Mucosa of descending colon (tissue), 3 donors: ENCODE measurements at regions not wholly inside any gene's neighbourhood (a gene's known extent, or its start where the extent isn't known, plus 50 kb on each side); places are given as distances from the start of the nearest gene placed in this dataset.

ENCODE experiments used
- ATAC-seq: fragments of 200-7000 bp; cut with Tn5 transposase; one replicate; pipeline ENCODE4 v1.9.1; 2020; ENCODE audit warnings: mild to moderate bottlenecking, moderate library complexity
- DNase-seq, 3 donors: peaks; one replicate each; pipeline ENCODE4 v3.0.0-alpha.2; 2020
- H3K36me3 ChIP-seq: fragments of 200-600 bp; one replicate; pipeline ENCODE4 v1.8.0; 2021; ENCODE audit warnings: low read depth, mild to moderate bottlenecking
- H3K4me1 ChIP-seq: fragments of 200-600 bp; one replicate; pipeline ENCODE4 v1.8.0; 2021; ENCODE audit warnings: low read depth, mild to moderate bottlenecking
- H3K4me3 ChIP-seq: fragments of 200-600 bp; one replicate; pipeline ENCODE4 v1.8.0; 2021; ENCODE audit warnings: mild to moderate bottlenecking
- H3K9me3 ChIP-seq: fragments of 200-600 bp; one replicate; pipeline ENCODE4 v1.8.0; 2021; ENCODE audit warnings: mild to moderate bottlenecking
- intact Hi-C, 2 donors: fragments of 100-400 bp; cut with DNase I in 1 of 2; cut with micrococcal nuclease in 1 of 2; formaldehyde crosslinking; loops; one replicate each; pipeline versions ENCODE4 v1.11.0 to v1.11.1; 2022; cut with DNase I, micrococcal nuclease
- TF ChIP-seq, protein P1 (sequence below): fragments of 200-600 bp; IDR thresholded peaks from one replicate; pipeline ENCODE4 v1.8.0; 2022; ENCODE audit warnings: antibody characterized with exemption, mild to moderate bottlenecking
- donor health status: DM: no; HTN: no; CAD: no; lungs with moderate emphysema.
- donor health status: DM: no; HTN: no; CAD: no.
- donor health status: DM: no; HTN: yes; CAD: no.

DNA sequence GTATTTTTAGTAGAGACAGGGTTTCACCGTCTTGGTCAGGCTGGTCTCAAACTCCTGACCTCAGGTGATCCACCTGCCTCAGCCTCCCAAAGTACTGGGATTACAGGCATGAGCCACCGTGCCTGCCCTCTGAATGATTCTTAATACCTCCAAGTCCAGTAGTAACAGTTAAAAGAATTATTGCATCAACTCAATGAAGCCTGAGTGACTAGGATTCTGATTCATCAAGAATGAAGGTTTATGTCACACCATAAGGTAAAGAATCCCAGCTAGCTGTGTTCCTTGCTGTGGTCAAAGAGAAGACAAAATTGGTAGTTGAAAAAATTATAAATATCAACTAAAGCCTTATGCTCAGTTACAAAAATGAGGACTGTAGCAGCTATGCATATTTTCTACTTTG is 81.2 kb upstream of the ABCC4 start:
- ATAC-seq = no peak
- H3K4me1 ChIP-seq = peaks cover 6% of the 10 kb centered on the region
- intact Hi-C loops = loop anchor here (5.0 to 10.0 kb wide), 3 partner anchors 85 to 190 kb away; no protein-coding TSS in a partner anchor
- DNase-seq = no peak
- no peak overlapping the region for H3K4me3 ChIP-seq
- TF ChIP-seq, protein P1, sequence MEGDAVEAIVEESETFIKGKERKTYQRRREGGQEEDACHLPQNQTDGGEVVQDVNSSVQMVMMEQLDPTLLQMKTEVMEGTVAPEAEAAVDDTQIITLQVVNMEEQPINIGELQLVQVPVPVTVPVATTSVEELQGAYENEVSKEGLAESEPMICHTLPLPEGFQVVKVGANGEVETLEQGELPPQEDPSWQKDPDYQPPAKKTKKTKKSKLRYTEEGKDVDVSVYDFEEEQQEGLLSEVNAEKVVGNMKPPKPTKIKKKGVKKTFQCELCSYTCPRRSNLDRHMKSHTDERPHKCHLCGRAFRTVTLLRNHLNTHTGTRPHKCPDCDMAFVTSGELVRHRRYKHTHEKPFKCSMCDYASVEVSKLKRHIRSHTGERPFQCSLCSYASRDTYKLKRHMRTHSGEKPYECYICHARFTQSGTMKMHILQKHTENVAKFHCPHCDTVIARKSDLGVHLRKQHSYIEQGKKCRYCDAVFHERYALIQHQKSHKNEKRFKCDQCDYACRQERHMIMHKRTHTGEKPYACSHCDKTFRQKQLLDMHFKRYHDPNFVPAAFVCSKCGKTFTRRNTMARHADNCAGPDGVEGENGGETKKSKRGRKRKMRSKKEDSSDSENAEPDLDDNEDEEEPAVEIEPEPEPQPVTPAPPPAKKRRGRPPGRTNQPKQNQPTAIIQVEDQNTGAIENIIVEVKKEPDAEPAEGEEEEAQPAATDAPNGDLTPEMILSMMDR = no peak
- H3K36me3 ChIP-seq = no peaks in the 10 kb centered on the region
- H3K9me3 ChIP-seq = no peaks in the 10 kb centered on the region

DNA sequence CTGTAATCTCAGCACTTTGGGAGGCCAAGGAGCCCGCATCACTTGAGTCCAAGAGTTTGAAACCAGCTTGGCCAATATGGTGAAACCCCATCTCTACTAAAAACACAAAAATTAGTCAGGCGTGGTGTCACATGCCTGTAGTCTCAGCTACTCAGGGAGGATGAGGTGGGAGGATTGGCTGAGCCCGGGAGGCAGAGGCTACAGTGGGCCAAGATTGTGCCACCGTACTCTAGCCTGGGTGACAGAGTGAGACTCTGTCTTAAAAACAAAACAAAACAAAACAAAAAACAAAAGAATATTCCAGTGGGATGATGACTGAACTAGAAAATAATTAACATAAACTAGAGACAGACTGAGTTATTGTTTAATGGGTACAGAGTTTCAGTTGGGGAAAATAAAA is 81.7 kb upstream of the ABCC4 start:
- TF ChIP-seq, protein P1 = no peak
- no peaks in the 10 kb centered on the region for H3K9me3 ChIP-seq
- no peaks in the 10 kb centered on the region for H3K36me3 ChIP-seq
- ATAC-seq = no peak
- no peak overlapping the region for H3K4me3 ChIP-seq
- intact Hi-C loops = loop anchor here (5.0 to 10.0 kb wide), 3 partner anchors 86 to 191 kb away; no protein-coding TSS in a partner anchor
- no peak for DNase-seq
- H3K4me1 ChIP-seq = peaks cover 6% of the 10 kb centered on the region

DNA sequence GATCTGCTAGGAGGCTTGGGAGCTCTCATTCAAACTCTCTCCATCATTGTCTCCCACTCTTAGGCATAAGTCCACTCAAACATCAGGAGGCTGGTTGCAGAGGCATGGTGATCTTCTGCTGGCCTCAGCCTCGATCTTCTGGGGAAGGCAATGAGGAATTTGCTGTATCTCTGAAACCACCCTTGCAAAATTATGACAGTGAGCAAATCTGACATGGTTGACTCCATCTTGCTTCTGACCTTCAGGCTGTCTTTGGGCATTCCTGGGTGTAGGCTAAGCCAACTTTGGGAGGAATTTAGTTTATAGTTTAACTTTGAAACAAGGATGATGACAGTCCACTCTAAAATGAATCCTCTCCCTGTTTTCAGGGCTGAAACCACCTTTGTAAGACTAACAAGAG is 84.1 kb upstream of the ABCC4 start:
- no peaks in the 10 kb centered on the region for H3K36me3 ChIP-seq
- no peak for DNase-seq
- TF ChIP-seq, protein P1 = no peak
- no peak for ATAC-seq
- H3K4me1 ChIP-seq = peaks cover 5% of the 10 kb centered on the region
- intact Hi-C loops = loop anchor here in 1 of 2 donors (10.0 kb wide), 1 partner anchor 91 kb away; no protein-coding TSS in a partner anchor
- H3K9me3 ChIP-seq = no peaks in the 10 kb centered on the region
- no peak overlapping the region for H3K4me3 ChIP-seq

DNA sequence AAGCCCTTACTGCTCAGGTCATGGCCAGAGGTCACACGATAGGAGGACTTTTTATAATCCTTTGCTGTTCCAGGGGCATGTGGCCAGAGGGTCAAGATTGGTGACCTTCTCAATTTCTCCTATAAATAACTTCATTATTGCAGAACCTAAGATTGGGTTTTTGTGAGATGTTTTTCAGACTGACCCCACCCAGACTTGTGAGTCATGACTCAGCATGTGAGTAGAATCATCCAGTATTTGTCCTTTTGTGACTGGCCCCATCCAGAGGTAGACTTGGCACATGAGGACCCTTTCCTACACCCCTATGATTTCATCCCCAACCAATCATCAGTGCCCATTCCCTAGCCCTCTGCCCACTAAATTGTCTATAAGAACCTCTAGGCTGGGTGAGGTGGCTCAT is 84.5 kb upstream of the ABCC4 start:
- no peaks in the 10 kb centered on the region for H3K9me3 ChIP-seq
- H3K4me1 ChIP-seq = peaks cover 2% of the 10 kb centered on the region
- DNase-seq (no peak), ATAC-seq (no peak)
- H3K4me3 ChIP-seq = no peak overlapping the region
- TF ChIP-seq, protein P1 = no peak
- H3K36me3 ChIP-seq = no peaks in the 10 kb centered on the region
- intact Hi-C loops = loop anchor here in 1 of 2 donors (10.0 kb wide), 1 partner anchor 91 kb away; no protein-coding TSS in a partner anchor

DNA sequence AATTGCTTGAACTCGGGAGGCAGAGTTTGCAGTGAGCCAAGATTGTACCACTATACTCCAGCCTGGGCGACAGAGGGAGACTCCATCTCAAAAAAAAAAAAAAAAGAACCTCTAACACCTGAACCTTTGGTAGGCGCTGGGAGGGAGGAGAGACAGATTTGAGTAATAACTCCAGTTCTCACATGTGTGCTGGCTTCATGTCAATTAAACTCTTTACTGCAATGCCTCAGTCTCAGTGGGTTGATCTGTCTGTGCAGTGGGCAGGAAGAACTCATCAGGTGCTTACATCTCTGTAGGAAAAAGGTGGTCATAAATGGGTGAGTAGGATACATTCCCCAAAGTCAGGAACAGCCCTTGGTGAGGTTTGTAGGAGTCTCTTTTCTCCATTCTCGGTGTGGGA is 85.1 kb upstream of the ABCC4 start:
- TF ChIP-seq, protein P1 = no peak
- no peaks in the 10 kb centered on the region for H3K36me3 ChIP-seq
- no peak overlapping the region for H3K4me3 ChIP-seq
- H3K9me3 ChIP-seq = no peaks in the 10 kb centered on the region
- H3K4me1 ChIP-seq = no peaks in the 10 kb centered on the region
- DNase-seq (no peak), ATAC-seq (no peak)
- intact Hi-C loops = loop anchor here in 1 of 2 donors (10.0 kb wide), 1 partner anchor 92 kb away; no protein-coding TSS in a partner anchor
